ENCODE measurements at regions not wholly inside any gene's neighbourhood (a gene's known extent, or its start where the extent isn't known, plus 50 kb on each side); places are given as distances from the start of the nearest gene placed in this dataset.
"Not testable (repeated sequence)": the region's sequence is repeated elsewhere in the genome, so short reads cannot be mapped to it uniquely, and the experiment has no call there.

GRCh38 chr2:56565143-56565542 lies 381.4 kb downstream of the CCDC85A start:
- ATAC-seq (no peak), DNase-seq (ENCODE audit: low spot score in 2 of 2) (no peak)
- Mint-ChIP-seq H3K36me3 (no peaks in the 10 kb centered on the region), H3K9me3 (peaks cover 4 to 9% of the 10 kb centered on the region in 2 donors), H3K27ac (no peak overlapping the region)

- Mint-ChIP-seq H3K27ac (no peak overlapping the region), H3K9me3 (peaks cover 11 to 17% of the 10 kb centered on the region in 2 donors), H3K36me3 (no peaks in the 10 kb centered on the region)
- DNase-seq (ENCODE audit: low spot score in 2 of 2) (no peak), ATAC-seq (no peak)
Observed at GRCh38 chr2:56571074-56571473, 387.3 kb downstream of the CCDC85A start.

GRCh38 chr2:56576001-56576400 lies 392.2 kb downstream of the CCDC85A start:
- H3K27ac Mint-ChIP-seq = no peak overlapping the region
- DNase-seq (ENCODE audit: low spot score in 2 of 2) = no peak
- peaks cover 19 to 31% of the 10 kb centered on the region in 2 donors for H3K9me3 Mint-ChIP-seq
- no peak for ATAC-seq
- H3K36me3 Mint-ChIP-seq = peaks cover 4 to 5% of the 10 kb centered on the region in 2 donors

- no peak overlapping the region for H3K27ac Mint-ChIP-seq
- DNase-seq (ENCODE audit: low spot score in 2 of 2) = no peak
- no peak for ATAC-seq
- H3K36me3 Mint-ChIP-seq = peaks cover 4 to 5% of the 10 kb centered on the region in 2 donors
- H3K9me3 Mint-ChIP-seq = peaks cover 9 to 14% of the 10 kb centered on the region in 2 donors
Observed at GRCh38 chr2:56580242-56580641, 396.5 kb downstream of the CCDC85A start.

- H3K36me3 Mint-ChIP-seq = peaks cover 0 to 5% of the 10 kb centered on the region in 2 donors
- H3K27ac Mint-ChIP-seq = no peak overlapping the region
- DNase-seq (ENCODE audit: low spot score in 2 of 2) (no peak), ATAC-seq (no peak)
- peaks cover 3 to 8% of the 10 kb centered on the region in 2 donors for H3K9me3 Mint-ChIP-seq
Observed at GRCh38 chr2:56582570-56582969, 398.8 kb downstream of the CCDC85A start.

- peaks cover 0 to 5% of the 10 kb centered on the region in 2 donors for H3K36me3 Mint-ChIP-seq
- H3K27ac Mint-ChIP-seq = no peak overlapping the region
- no peak for ATAC-seq
- H3K9me3 Mint-ChIP-seq = peaks cover 0 to 7% of the 10 kb centered on the region in 2 donors
- DNase-seq (ENCODE audit: low spot score in 2 of 2) = no peak
Observed at GRCh38 chr2:56583796-56584315, 400.1 kb downstream of the CCDC85A start.

- peaks cover 0 to under 1% of the 10 kb centered on the region in 2 donors for H3K9me3 Mint-ChIP-seq
- H3K27ac Mint-ChIP-seq = no peak overlapping the region
- ATAC-seq (no peak), DNase-seq (ENCODE audit: low spot score in 2 of 2) (no peak)
- H3K36me3 Mint-ChIP-seq = no peaks in the 10 kb centered on the region
Observed at GRCh38 chr2:56587456-56587855, 403.7 kb downstream of the CCDC85A start.

- Mint-ChIP-seq H3K9me3 (peaks cover 0 to 4% of the 10 kb centered on the region in 2 donors), H3K27ac (no peak overlapping the region), H3K36me3 (no peaks in the 10 kb centered on the region)
- DNase-seq (ENCODE audit: low spot score in 2 of 2) (no peak), ATAC-seq (no peak)
Observed at GRCh38 chr2:56589194-56589593, 405.4 kb downstream of the CCDC85A start.

- no peak overlapping the region for H3K27ac Mint-ChIP-seq
- H3K9me3 Mint-ChIP-seq = peaks cover 0 to 4% of the 10 kb centered on the region in 2 donors
- no peaks in the 10 kb centered on the region for H3K36me3 Mint-ChIP-seq
- no peak for DNase-seq (ENCODE audit: low spot score in 2 of 2)
- no peak for ATAC-seq
Observed at GRCh38 chr2:56589835-56590234, 406.0 kb downstream of the CCDC85A start.

- DNase-seq (ENCODE audit: low spot score in 2 of 2) = no peak
- no peaks in the 10 kb centered on the region for H3K36me3 Mint-ChIP-seq
- H3K9me3 Mint-ChIP-seq = peaks cover 0 to 4% of the 10 kb centered on the region in 2 donors
- ATAC-seq = no peak
- H3K27ac Mint-ChIP-seq = no peak overlapping the region
Observed at GRCh38 chr2:56590611-56591010, 406.8 kb downstream of the CCDC85A start.

- ATAC-seq, H3K36me3 Mint-ChIP-seq: not testable (repeated sequence)
- H3K9me3 Mint-ChIP-seq = peaks cover 20 to 33% of the 10 kb centered on the region in 2 donors
Observed at GRCh38 chr2:56606086-56606485, 422.3 kb downstream of the CCDC85A start.

GRCh38 chr2:56613254-56613653 lies 429.5 kb downstream of the CCDC85A start:
- H3K27ac Mint-ChIP-seq = no peak overlapping the region

More at GRCh38 chr2:56606086-56606485, 422.3 kb downstream of the CCDC85A start:
- not testable (repeated sequence) for DNase-seq (ENCODE audit: low spot score in 2 of 2); H3K27ac Mint-ChIP-seq

GRCh38 chr2:56613920-56614319 lies 430.1 kb downstream of the CCDC85A start:
- H3K9me3 Mint-ChIP-seq = peaks cover 24 to 25% of the 10 kb centered on the region in 2 donors
- no peak overlapping the region for H3K27ac Mint-ChIP-seq

More at GRCh38 chr2:56613254-56613653, 429.5 kb downstream of the CCDC85A start:
- ATAC-seq = no peak
- no peak for DNase-seq (ENCODE audit: low spot score in 2 of 2)
- Mint-ChIP-seq H3K9me3 (peaks cover 19 to 24% of the 10 kb centered on the region in 2 donors), H3K36me3 (peaks cover 0 to 5% of the 10 kb centered on the region in 2 donors)

GRCh38 chr2:56615760-56616159 lies 432.0 kb downstream of the CCDC85A start:
- DNase-seq (ENCODE audit: low spot score in 2 of 2) (no peak), ATAC-seq (no peak)
- H3K36me3 Mint-ChIP-seq = no peaks in the 10 kb centered on the region
- H3K27ac Mint-ChIP-seq = no peak overlapping the region
- H3K9me3 Mint-ChIP-seq = peaks cover 15 to 23% of the 10 kb centered on the region in 2 donors

More at GRCh38 chr2:56613920-56614319, 430.1 kb downstream of the CCDC85A start:
- H3K36me3 Mint-ChIP-seq = peaks cover 0 to 5% of the 10 kb centered on the region in 2 donors
- ATAC-seq (no peak), DNase-seq (ENCODE audit: low spot score in 2 of 2) (no peak)

GRCh38 chr2:56624181-56624580 lies 440.4 kb downstream of the CCDC85A start:
- Mint-ChIP-seq H3K9me3 (peaks cover 28 to 30% of the 10 kb centered on the region in 2 donors), H3K36me3 (no peaks in the 10 kb centered on the region), H3K27ac (no peak overlapping the region)
- DNase-seq (ENCODE audit: low spot score in 2 of 2) = no peak
- ATAC-seq = no peak

- H3K27ac Mint-ChIP-seq = no peak overlapping the region
- DNase-seq (ENCODE audit: low spot score in 2 of 2) (no peak), ATAC-seq (no peak)
Observed at GRCh38 chr2:56626927-56627326, 443.1 kb downstream of the CCDC85A start.

GRCh38 chr2:56630286-56630685 lies 446.5 kb downstream of the CCDC85A start:
- no peak for ATAC-seq
- H3K36me3 Mint-ChIP-seq = no peaks in the 10 kb centered on the region
- no peak for DNase-seq (ENCODE audit: low spot score in 2 of 2)
- peaks cover 13 to 24% of the 10 kb centered on the region in 2 donors for H3K9me3 Mint-ChIP-seq
- no peak overlapping the region for H3K27ac Mint-ChIP-seq

More at GRCh38 chr2:56626927-56627326, 443.1 kb downstream of the CCDC85A start:
- Mint-ChIP-seq H3K36me3 (no peaks in the 10 kb centered on the region), H3K9me3 (peaks cover 19 to 33% of the 10 kb centered on the region in 2 donors)

GRCh38 chr2:56647997-56648396 lies 464.2 kb downstream of the CCDC85A start:
- DNase-seq (ENCODE audit: low spot score in 2 of 2) (no peak), ATAC-seq (no peak)
- peaks cover 7 to 19% of the 10 kb centered on the region in 2 donors for H3K9me3 Mint-ChIP-seq
- no peak overlapping the region for H3K27ac Mint-ChIP-seq
- no peaks in the 10 kb centered on the region for H3K36me3 Mint-ChIP-seq

Measured in activated naive CD4-positive, alpha-beta T cell treated with anti-CD3 and anti-CD28 coated beads, Interleukin-2, amount 50 U/mL, for 72 hours (primary cell).